GM20000 (cell line): ENCODE measurements at regions not wholly inside any gene's neighbourhood (a gene's known extent, or its start where the extent isn't known, plus 50 kb on each side); places are given as distances from the start of the nearest gene placed in this dataset.

Experiments used
- DNase-seq: peaks from one replicate; pipeline ENCODE4 v3.0.0; 2012; ENCODE audit warnings: low spot score
- TF ChIP-seq, protein P1 (sequence below): IDR thresholded peaks from 2 replicates; pipeline ENCODE4 v1.5.1; 2012; ENCODE audit warnings: mild to moderate bottlenecking, control low read depth; ENCODE audit errors: extremely low read depth, missing control alignments

DNA sequence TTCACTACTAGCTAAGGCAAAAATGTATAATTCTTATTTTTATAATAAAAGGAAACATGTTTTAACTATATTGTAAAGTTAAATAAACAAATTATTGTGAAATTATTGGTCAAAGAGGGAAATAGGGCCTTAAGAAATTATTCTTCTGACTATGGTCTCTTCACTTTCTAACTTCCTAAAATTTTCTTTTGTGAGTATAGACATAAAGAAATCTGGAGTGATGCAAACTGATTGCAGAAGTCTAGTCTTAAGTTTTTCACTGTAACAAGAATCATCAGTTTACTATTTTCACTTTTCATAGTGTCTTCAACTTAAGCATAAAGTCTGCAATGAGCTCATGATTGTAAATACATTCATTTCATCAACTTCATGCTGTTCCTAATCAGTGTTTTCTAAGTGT is 525.4 kb downstream of the TFEC start:
- TF ChIP-seq, protein P1, sequence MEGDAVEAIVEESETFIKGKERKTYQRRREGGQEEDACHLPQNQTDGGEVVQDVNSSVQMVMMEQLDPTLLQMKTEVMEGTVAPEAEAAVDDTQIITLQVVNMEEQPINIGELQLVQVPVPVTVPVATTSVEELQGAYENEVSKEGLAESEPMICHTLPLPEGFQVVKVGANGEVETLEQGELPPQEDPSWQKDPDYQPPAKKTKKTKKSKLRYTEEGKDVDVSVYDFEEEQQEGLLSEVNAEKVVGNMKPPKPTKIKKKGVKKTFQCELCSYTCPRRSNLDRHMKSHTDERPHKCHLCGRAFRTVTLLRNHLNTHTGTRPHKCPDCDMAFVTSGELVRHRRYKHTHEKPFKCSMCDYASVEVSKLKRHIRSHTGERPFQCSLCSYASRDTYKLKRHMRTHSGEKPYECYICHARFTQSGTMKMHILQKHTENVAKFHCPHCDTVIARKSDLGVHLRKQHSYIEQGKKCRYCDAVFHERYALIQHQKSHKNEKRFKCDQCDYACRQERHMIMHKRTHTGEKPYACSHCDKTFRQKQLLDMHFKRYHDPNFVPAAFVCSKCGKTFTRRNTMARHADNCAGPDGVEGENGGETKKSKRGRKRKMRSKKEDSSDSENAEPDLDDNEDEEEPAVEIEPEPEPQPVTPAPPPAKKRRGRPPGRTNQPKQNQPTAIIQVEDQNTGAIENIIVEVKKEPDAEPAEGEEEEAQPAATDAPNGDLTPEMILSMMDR, result no peak
- no peak for DNase-seq

- no peak for DNase-seq
Measured at GRCh38 chr7:115499956-115500355, 530.6 kb downstream of the TFEC start.

GRCh38 chr7:115496006-115496405 is 534.6 kb downstream of the TFEC start:
- TF ChIP-seq, protein P1, result no peak
- no peak for DNase-seq

More at GRCh38 chr7:115499956-115500355, 530.6 kb downstream of the TFEC start:
- TF ChIP-seq, protein P1, result no peak

DNA sequence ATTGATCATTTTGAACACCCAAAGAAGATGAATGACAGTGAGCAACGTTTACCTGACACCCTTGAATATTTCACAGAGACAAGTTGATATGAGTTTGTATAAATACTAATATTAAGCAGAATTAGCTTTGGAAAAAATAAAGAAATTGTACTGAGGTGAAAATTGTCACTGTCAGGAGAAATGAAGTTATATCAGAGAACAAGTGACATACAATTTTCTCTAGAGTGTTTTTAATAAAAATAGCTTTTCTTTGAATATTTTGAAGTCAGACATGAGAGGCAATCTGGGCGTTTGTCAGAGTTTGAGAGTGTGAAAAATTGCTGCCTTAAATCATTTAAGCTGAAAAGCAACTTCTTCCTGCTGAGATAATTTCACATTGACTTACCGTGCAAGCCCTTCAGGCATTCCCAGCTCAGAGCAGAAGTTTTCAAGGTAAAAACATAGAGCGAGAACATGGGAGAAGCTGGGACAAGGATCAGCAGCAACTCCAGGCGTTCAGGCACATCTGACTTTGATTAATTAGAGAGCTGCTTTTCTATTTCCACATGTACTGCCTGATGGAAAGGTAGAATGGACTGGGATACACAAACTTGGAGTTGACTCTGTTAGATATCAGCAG is 535.9 kb downstream of the TFEC start:
- DNase-seq, result no peak

DNA sequence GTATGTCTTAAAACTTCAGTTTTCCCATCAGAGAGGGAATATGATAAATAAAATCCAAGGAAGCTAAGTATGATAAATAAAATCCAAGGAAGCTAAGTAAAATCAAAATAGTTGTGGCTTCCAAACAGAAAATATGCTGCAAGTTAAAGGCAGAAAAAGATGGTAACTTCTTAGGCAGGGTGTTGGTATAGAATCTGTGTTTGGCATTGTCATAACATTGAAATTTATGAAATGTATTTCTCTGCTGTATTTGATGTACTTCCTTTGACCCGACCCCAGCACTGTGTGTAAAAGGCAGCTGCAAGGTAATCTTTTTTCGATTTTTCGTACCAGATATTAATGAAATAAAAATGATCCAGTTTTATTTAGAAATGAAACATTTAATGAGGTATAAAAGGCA is 537.2 kb downstream of the TFEC start:
- no peak for DNase-seq
- TF ChIP-seq, protein P1, result no peak

More for the DNA sequence above, 535.9 kb downstream of the TFEC start:
- TF ChIP-seq, protein P1, result no peak

- TF ChIP-seq, protein P1, result no peak
- no peak for DNase-seq
Measured at GRCh38 chr7:115491744-115492380, 538.7 kb downstream of the TFEC start.

DNA sequence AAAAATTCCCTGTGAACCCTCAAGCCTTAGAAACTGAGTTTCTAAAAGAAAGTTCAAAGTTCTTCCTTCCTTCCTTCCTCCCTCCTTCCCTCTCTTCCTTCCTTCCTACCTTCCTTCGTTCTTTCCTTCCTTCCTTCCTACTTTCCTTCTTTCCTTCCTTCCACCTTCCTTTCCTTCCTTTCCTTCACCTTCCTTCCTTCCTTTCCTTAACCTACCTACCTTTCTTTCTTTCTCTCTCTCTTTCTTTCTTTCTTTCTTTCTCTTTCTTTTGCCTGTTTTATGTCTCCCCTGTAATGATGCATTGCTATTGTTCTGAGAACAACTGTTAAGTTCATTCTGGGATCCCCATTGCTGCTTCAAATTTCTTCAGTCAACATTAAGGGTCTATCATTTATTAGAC is 551.1 kb downstream of the TFEC start:
- TF ChIP-seq, protein P1, result no peak
- DNase-seq, result no peak
